ENCODE measurements at regions not wholly inside any gene's neighbourhood (a gene's known extent, or its start where the extent isn't known, plus 50 kb on each side); places are given as distances from the start of the nearest gene placed in this dataset.

GRCh38 chr2:226153553-226153952 is 646.1 kb downstream of the IRS1 start:
- FAIRE-seq, result no peak

GRCh38 chr2:226151157-226151556 is 648.5 kb downstream of the IRS1 start:
- FAIRE-seq, result no peak

GRCh38 chr2:226143091-226143490 is 656.5 kb downstream of the IRS1 start:
- FAIRE-seq, result peak; percentile 65

GRCh38 chr2:226142463-226142862 is 657.2 kb downstream of the IRS1 start:
- no peak for FAIRE-seq

- no peak for FAIRE-seq
Measured at GRCh38 chr2:226140594-226140993, 659.0 kb downstream of the IRS1 start.

GRCh38 chr2:226139759-226140158 is 659.9 kb downstream of the IRS1 start:
- no peak for FAIRE-seq

GRCh38 chr2:226137201-226137811 is 662.3 kb downstream of the IRS1 start:
- no peak for FAIRE-seq

GRCh38 chr2:226136739-226137138 is 662.9 kb downstream of the IRS1 start:
- no peak for FAIRE-seq

- FAIRE-seq, result no peak
Measured at GRCh38 chr2:226135861-226136548, 663.6 kb downstream of the IRS1 start.

GRCh38 chr2:226132323-226133215 is 667.1 kb downstream of the IRS1 start:
- no peak for FAIRE-seq

GRCh38 chr2:226131299-226131784 is 668.3 kb downstream of the IRS1 start:
- FAIRE-seq, result no peak

GRCh38 chr2:226130192-226130591 is 669.4 kb downstream of the IRS1 start:
- no peak for FAIRE-seq

GRCh38 chr2:226127682-226128081 is 671.9 kb downstream of the IRS1 start:
- no peak for FAIRE-seq

GRCh38 chr2:226126104-226126503 is 673.5 kb downstream of the IRS1 start:
- no peak for FAIRE-seq

- no peak for FAIRE-seq
Measured at GRCh38 chr2:226125176-226125883, 674.3 kb downstream of the IRS1 start.

GRCh38 chr2:226124548-226125011 is 675.0 kb downstream of the IRS1 start:
- no peak for FAIRE-seq

- no peak for FAIRE-seq
Measured at GRCh38 chr2:226123300-226123699, 676.3 kb downstream of the IRS1 start.

GRCh38 chr2:226122041-226122440 is 677.6 kb downstream of the IRS1 start:
- FAIRE-seq, result no peak

GRCh38 chr2:226121046-226121738 is 678.4 kb downstream of the IRS1 start:
- peak; percentile 88 for FAIRE-seq

- FAIRE-seq, result no peak
Measured at GRCh38 chr2:226118471-226119429, 680.9 kb downstream of the IRS1 start.

Data from endometrium (tissue), 2 donors.